ENCODE measurements at regions not wholly inside any gene's neighbourhood (a gene's known extent, or its start where the extent isn't known, plus 50 kb on each side); places are given as distances from the start of the nearest gene placed in this dataset.

- Histone ChIP-seq H3K4me2 (ENCODE audit: low read depth, low read length) (no peak overlapping the region), H3K27me3 (ENCODE audit: control insufficient read depth in 1 of 2, insufficient read depth in 2 of 2, low read length in 2 of 2) (no peaks in the 10 kb centered on the region), H3K9me3 (ENCODE audit: low read length) (no peaks in the 10 kb centered on the region), H3K4me3 (replicated peaks in 1 of 3; ENCODE audit: insufficient read depth in 1 of 3, low read depth in 2 of 3, low read length in 3 of 3) (no peak overlapping the region), H2AFZ (ENCODE audit: low read length) (no peak overlapping the region), H3K36me3 (replicated peaks in 1 of 2; ENCODE audit: control insufficient read depth in 1 of 2, insufficient read depth in 2 of 2, low read length in 2 of 2) (no peaks in the 10 kb centered on the region), H3K4me1 (ENCODE audit: insufficient read depth, low read length) (no peaks in the 10 kb centered on the region), H3K27ac (ENCODE audit: extremely low read length, insufficient read depth, low read length) (no peak overlapping the region), H4K20me1 (ENCODE audit: insufficient read depth, low read length) (no peaks in the 10 kb centered on the region), H3K9ac (ENCODE audit: insufficient read depth, low read depth, low read length) (no peak overlapping the region), H3K79me2 (ENCODE audit: insufficient read depth, low read length) (no peaks in the 10 kb centered on the region)
- ChIA-PET POLR2A (no interaction called here), CTCF (ENCODE audit: low intra/inter-chr PET ratio, low total read pairs) (no interaction called here)
- in situ Hi-C loops (cut with HindIII; ENCODE audit: extremely low pct_ligation_motif_present, low pct_unique_long_range_greater_than_20kb): no loop called here
- TF ChIP-seq ZNF589 (CRISPR knock-in tag; conservative IDR thresholded peaks at IDR 0.05) (no peak), ZFY (CRISPR knock-in tag; IDR thresholded peaks at IDR 0.05) (no peak)
- TF ChIP-seq, protein P1, sequence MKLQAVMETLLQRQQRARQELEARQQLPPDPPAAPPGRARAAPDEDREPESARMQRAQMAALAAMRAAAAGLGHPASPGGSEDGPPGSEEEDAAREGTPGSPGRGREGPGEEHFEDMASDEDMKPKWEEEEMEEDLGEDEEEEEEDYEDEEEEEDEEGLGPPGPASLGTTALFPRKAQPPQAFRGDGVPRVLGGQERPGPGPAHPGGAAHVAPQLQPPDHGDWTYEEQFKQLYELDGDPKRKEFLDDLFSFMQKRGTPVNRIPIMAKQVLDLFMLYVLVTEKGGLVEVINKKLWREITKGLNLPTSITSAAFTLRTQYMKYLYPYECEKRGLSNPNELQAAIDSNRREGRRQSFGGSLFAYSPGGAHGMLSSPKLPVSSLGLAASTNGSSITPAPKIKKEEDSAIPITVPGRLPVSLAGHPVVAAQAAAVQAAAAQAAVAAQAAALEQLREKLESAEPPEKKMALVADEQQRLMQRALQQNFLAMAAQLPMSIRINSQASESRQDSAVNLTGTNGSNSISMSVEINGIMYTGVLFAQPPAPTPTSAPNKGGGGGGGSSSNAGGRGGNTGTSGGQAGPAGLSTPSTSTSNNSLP (IDR thresholded peaks at IDR 0.05; ENCODE audit: low read depth, low read length): no peak
- FAIRE-seq (no peak), ATAC-seq (no peak), DNase-seq (ENCODE audit: low spot score) (no peak)
- intact Hi-C loops (cut with micrococcal nuclease; ENCODE audit: unreplicated experiment): no loop called here
- 41% methylated on average over 4 of the region's 5 CpGs for WGBS (ENCODE audit: low lambda C conversion rate)
- no TSS peak for BruUV-seq (replicated peaks)
These were observed 560.5 kb downstream of the PKHD1 start for GRCh38 chr6:51526922-51527321.

DNA sequence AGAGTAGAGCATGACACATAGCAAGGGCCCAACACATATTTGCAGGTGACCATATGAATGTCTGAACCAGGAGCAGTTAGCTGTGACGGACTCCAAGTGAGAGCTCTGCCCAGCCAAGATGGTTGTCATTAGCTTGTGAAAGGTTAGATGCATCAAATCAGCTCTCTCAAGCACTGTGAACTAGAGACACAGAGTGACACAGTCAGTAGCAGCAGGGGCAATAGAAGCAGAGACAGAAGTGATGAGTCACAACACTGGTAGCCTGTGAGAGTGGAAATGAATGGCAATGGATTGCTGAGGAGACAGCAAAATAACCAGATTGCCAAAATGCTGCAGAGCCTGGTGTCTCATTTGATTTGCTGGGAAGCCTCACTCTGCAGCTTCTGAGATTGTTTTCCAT is 558.9 kb downstream of the PKHD1 start:
- Histone ChIP-seq H3K9ac (ENCODE audit: insufficient read depth, low read depth, low read length) (no peak overlapping the region), H3K9me3 (ENCODE audit: low read length) (no peaks in the 10 kb centered on the region), H2AFZ (ENCODE audit: low read length) (no peak overlapping the region), H3K79me2 (ENCODE audit: insufficient read depth, low read length) (no peaks in the 10 kb centered on the region), H3K4me2 (ENCODE audit: low read depth, low read length) (no peak overlapping the region), H3K4me1 (ENCODE audit: insufficient read depth, low read length) (no peaks in the 10 kb centered on the region), H3K4me3 (replicated peaks in 1 of 3; ENCODE audit: insufficient read depth in 1 of 3, low read depth in 2 of 3, low read length in 3 of 3) (no peak overlapping the region), H3K27ac (ENCODE audit: extremely low read length, insufficient read depth, low read length) (no peak overlapping the region), H3K27me3 (ENCODE audit: control insufficient read depth in 1 of 2, insufficient read depth in 2 of 2, low read length in 2 of 2) (no peaks in the 10 kb centered on the region), H4K20me1 (ENCODE audit: insufficient read depth, low read length) (no peaks in the 10 kb centered on the region), H3K36me3 (replicated peaks in 1 of 2; ENCODE audit: control insufficient read depth in 1 of 2, insufficient read depth in 2 of 2, low read length in 2 of 2) (no peaks in the 10 kb centered on the region)
- in situ Hi-C loops (cut with HindIII; ENCODE audit: extremely low pct_ligation_motif_present, low pct_unique_long_range_greater_than_20kb) (no loop called here), intact Hi-C loops (cut with micrococcal nuclease; ENCODE audit: unreplicated experiment) (no loop called here)
- FAIRE-seq: no peak
- BruUV-seq (replicated peaks): no TSS peak
- TF ChIP-seq SOX13 (IDR thresholded peaks at IDR 0.05): no peak
- TF ChIP-seq SOX13 (CRISPR knock-in tag; conservative IDR thresholded peaks at IDR 0.05 in 1 of 2, IDR thresholded peaks at IDR 0.05 in 1 of 2): no peak
- peak; percentile 40; the same call in 1 of the 2 replicates for TF ChIP-seq CREB1 (IDR thresholded peaks at IDR 0.05)
- no peak for TF ChIP-seq CREB1 (CRISPR knock-in tag; IDR thresholded peaks at IDR 0.05)
- no peak for ATAC-seq
- CTCF ChIA-PET (ENCODE audit: low intra/inter-chr PET ratio, low total read pairs): no interaction called here
- POLR2A ChIA-PET: no interaction called here
- no peak for DNase-seq (ENCODE audit: low spot score)
- whole genome bisulfite sequencing (ENCODE audit: low lambda C conversion rate): 13% methylated on average over 1 of the region's 1 CpG
